Activated CD4-positive, alpha-beta T cell treated with anti-CD3 and anti-CD28 coated beads for 4 hours (primary cell): ENCODE measurements at regions not wholly inside any gene's neighbourhood (a gene's known extent, or its start where the extent isn't known, plus 50 kb on each side); places are given as distances from the start of the nearest gene placed in this dataset.
"Not testable (repeated sequence)": the region's sequence is repeated elsewhere in the genome, so short reads cannot be mapped to it uniquely, and the experiment has no call there.

Source experiments
- DNase-seq, 2 donors: peaks; one replicate each; pipeline ENCODE4 v3.0.0-alpha.2; 2020

GRCh38 chr6:131430531-131430930, 142.5 kb upstream of the ARG1 start:
- DNase-seq = no peak

GRCh38 chr6:131431718-131432117, 141.3 kb upstream of the ARG1 start:
- DNase-seq = no peak

- no peak for DNase-seq
These were observed 139.1 kb upstream of the ARG1 start for GRCh38 chr6:131433927-131434326.

GRCh38 chr6:131436358-131436757, 136.7 kb upstream of the ARG1 start:
- DNase-seq = no peak

- DNase-seq = no peak
These were observed 130.0 kb upstream of the ARG1 start for GRCh38 chr6:131443014-131443413.

- DNase-seq = no peak
These were observed 129.5 kb upstream of the ARG1 start for GRCh38 chr6:131443514-131443913.

- DNase-seq = not testable (repeated sequence)
These were observed 127.7 kb upstream of the ARG1 start for GRCh38 chr6:131445356-131445755.

GRCh38 chr6:131450861-131451260, 122.2 kb upstream of the ARG1 start:
- DNase-seq = no peak

GRCh38 chr6:131451321-131452144, 121.5 kb upstream of the ARG1 start:
- no peak for DNase-seq

- DNase-seq = no peak
These were observed 119.2 kb upstream of the ARG1 start for GRCh38 chr6:131453803-131454202.

GRCh38 chr6:131456565-131456964, 116.5 kb upstream of the ARG1 start:
- no peak for DNase-seq

GRCh38 chr6:131459005-131459404, 114.0 kb upstream of the ARG1 start:
- DNase-seq = no peak

GRCh38 chr6:131460614-131461000, 112.4 kb upstream of the ARG1 start:
- DNase-seq = no peak

- no peak for DNase-seq
These were observed 103.9 kb upstream of the ARG1 start for GRCh38 chr6:131469130-131469529.

- DNase-seq = no peak
These were observed 102.5 kb upstream of the ARG1 start for GRCh38 chr6:131470534-131470933.

GRCh38 chr6:131471331-131471730, 101.7 kb upstream of the ARG1 start:
- DNase-seq = no peak

- not testable (repeated sequence) for DNase-seq
These were observed 99.7 kb upstream of the ARG1 start for GRCh38 chr6:131473303-131473702.

- no peak for DNase-seq
These were observed 96.7 kb upstream of the ARG1 start for GRCh38 chr6:131476362-131476761.

- not testable (repeated sequence) for DNase-seq
These were observed 94.2 kb upstream of the ARG1 start for GRCh38 chr6:131478740-131479211.

GRCh38 chr6:131486608-131487007, 86.4 kb upstream of the ARG1 start:
- DNase-seq = no peak

- DNase-seq = no peak
These were observed 84.2 kb upstream of the ARG1 start for GRCh38 chr6:131488780-131489179.

- DNase-seq = no peak
These were observed 82.6 kb upstream of the ARG1 start for GRCh38 chr6:131490441-131490840.

- no peak for DNase-seq
These were observed 80.0 kb upstream of the ARG1 start for GRCh38 chr6:131492932-131493573.

GRCh38 chr6:131504387-131504786, 68.6 kb upstream of the ARG1 start:
- not testable (repeated sequence) for DNase-seq
